SJCRH30 (cell line): ENCODE measurements at regions not wholly inside any gene's neighbourhood (a gene's known extent, or its start where the extent isn't known, plus 50 kb on each side); places are given as distances from the start of the nearest gene placed in this dataset.
"Not testable (repeated sequence)": the region's sequence is repeated elsewhere in the genome, so short reads cannot be mapped to it uniquely, and the experiment has no call there.

Source experiments
- DNase-seq, 2 experiments: peaks; one replicate each; pipeline ENCODE4 v3.0.0-alpha.2; 2015 to 2020
- H3K27ac ChIP-seq: fragments of 250-450 bp; sonication (Bioruptor Pico); 2 replicates; pipeline ENCODE4 v1.5.1; 2020; ENCODE audit warnings: mild to moderate bottlenecking, moderate library complexity
- H3K27me3 ChIP-seq: fragments of 250-450 bp; sonication (Bioruptor Pico); 2 replicates; pipeline ENCODE4 v1.5.1; 2020; ENCODE audit warnings: mild to moderate bottlenecking, moderate library complexity
- H3K36me3 ChIP-seq: fragments of 250-450 bp; sonication (Bioruptor Pico); 2 replicates; pipeline ENCODE4 v1.5.1; 2020; ENCODE audit warnings: mild to moderate bottlenecking, moderate library complexity
- H3K4me1 ChIP-seq: fragments of 250-450 bp; sonication (Bioruptor Pico); 2 replicates; pipeline ENCODE4 v1.5.1; 2020; ENCODE audit warnings: mild to moderate bottlenecking, moderate library complexity
- H3K4me3 ChIP-seq: fragments of 250-450 bp; sonication (Bioruptor Pico); 2 replicates; pipeline ENCODE4 v1.5.1; 2020; ENCODE audit warnings: mild to moderate bottlenecking, moderate library complexity
- H3K9me3 ChIP-seq: fragments of 250-450 bp; sonication (Bioruptor Pico); replicated peaks from 2 replicates; pipeline ENCODE4 v1.5.1; 2020; ENCODE audit warnings: mild to moderate bottlenecking, moderate library complexity

- no peak overlapping the region for H3K4me3 ChIP-seq
- peak in 1 of 2 experiments; percentile 13 for DNase-seq
- no peaks in the 10 kb centered on the region for H3K27me3 ChIP-seq
These were observed 166.5 kb upstream of the ATP11B start for GRCh38 chr3:182626484-182627467.

DNA sequence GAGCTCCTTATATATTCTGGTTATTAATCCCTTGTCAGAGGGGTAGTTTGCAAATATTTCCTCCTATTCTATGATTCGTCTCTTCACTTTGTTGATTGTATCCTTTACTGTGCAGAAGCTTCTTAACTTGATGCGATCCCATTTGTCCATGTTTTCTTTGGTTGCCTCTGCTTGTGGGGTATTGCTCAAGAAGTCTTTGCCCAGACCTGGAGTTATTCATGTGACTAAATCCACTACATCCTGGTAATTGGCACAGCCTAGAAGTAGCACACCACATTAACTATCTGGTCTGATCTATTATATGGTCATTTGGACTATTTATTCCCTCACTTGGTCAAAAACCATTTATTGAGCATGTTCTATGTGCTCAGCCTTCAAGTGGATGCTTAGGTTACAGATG, 164.8 kb upstream of the ATP11B start:
- Histone ChIP-seq H3K4me3 (no peak overlapping the region), H3K9me3 (no peaks in the 10 kb centered on the region), H3K27ac (no peak overlapping the region), H3K4me1 (no peaks in the 10 kb centered on the region), H3K27me3 (no peaks in the 10 kb centered on the region), H3K36me3 (no peaks in the 10 kb centered on the region)
- DNase-seq = no peak

More at GRCh38 chr3:182626484-182627467, 166.5 kb upstream of the ATP11B start:
- H3K36me3 ChIP-seq = no peaks in the 10 kb centered on the region
- H3K9me3 ChIP-seq = no peaks in the 10 kb centered on the region
- H3K4me1 ChIP-seq = no peaks in the 10 kb centered on the region
- no peak overlapping the region for H3K27ac ChIP-seq

DNA sequence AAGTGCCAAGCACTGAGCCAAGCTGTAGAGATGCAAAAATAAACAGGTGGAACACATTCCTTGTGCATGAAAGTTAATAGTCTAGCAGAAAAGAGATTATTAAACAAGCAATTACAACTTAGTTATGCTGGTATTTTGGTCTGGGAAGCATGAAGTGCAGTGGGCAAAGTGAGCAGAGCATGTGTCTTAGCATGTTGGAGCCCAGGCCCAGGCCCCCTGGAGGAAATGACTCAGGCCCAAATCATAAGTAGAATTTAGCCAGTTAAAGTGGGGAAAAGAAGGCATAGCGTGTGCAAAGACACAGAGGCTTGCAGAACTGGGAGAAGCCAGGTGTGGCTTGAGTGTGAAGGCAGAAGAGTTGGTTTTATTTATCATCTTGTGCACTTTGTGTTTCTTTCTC, 163.8 kb upstream of the ATP11B start:
- no peak overlapping the region for H3K27ac ChIP-seq
- H3K4me3 ChIP-seq = no peak overlapping the region
- no peaks in the 10 kb centered on the region for H3K9me3 ChIP-seq
- H3K4me1 ChIP-seq = no peaks in the 10 kb centered on the region
- DNase-seq = no peak
- H3K27me3 ChIP-seq = no peaks in the 10 kb centered on the region
- no peaks in the 10 kb centered on the region for H3K36me3 ChIP-seq

DNA sequence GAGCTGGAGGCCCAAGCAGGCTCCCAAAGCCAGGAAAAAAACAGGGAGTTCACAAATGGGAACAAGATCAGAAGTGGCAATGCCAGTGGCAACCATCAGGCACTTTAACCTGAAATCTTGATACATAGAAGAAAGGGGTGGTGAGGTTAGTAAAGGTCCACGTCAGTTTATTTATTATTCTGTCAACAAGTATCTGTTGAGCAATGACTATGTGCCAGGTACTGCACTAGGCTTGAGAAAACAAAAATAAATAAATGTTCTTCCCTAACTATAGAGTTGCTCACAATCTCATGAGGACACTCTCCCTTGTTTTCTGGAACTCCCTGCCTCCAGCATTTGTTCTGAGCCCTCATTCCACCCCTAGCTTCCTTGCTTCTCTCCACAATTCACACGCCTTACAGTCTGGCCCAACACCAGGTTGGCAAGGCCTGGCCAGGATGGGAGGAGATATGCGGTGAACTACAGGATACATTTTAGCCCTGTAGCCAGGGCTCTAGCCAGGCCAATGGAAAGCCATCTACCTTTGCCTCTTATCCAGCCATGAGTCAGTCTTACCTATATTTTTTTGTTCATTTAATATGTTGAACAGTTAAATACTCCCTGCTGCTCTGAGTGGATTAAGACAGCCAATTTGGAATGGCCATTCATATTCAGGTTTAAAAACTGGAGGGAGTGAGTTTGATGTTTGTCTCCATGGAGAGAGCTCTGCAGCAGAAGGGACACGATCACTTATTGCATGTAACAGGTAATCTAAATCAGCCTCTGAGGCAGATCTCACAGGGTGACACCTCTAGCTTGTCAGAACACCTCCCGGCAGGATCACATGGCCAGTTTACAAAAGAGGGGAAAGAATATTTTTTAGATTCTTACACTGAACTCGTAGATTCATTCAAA, 161.9 kb upstream of the ATP11B start:
- DNase-seq = no peak
- Histone ChIP-seq H3K4me3 (no peak overlapping the region), H3K9me3 (no peaks in the 10 kb centered on the region), H3K36me3 (no peaks in the 10 kb centered on the region), H3K27me3 (no peaks in the 10 kb centered on the region), H3K27ac (no peak overlapping the region), H3K4me1 (no peaks in the 10 kb centered on the region)

DNA sequence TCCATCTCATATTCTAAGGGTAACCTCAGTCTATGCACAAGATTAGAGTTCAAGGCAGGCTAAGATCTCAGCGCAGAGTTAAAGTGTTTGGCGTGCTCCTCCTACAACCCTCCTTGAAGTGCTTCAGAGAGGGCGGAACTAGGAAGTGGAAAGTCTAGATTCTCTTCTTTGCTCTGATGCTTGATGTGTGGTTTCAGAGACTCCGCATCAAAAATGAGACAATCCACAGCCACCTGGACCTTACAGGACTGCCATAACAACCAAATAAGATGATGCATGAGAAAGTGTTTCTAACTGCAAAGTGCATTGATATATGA, 161.3 kb upstream of the ATP11B start:
- no peak for DNase-seq
- no peak overlapping the region for H3K27ac ChIP-seq
- no peaks in the 10 kb centered on the region for H3K27me3 ChIP-seq
- H3K4me3 ChIP-seq = no peak overlapping the region
- H3K9me3 ChIP-seq = no peaks in the 10 kb centered on the region
- H3K4me1 ChIP-seq = no peaks in the 10 kb centered on the region
- H3K36me3 ChIP-seq = no peaks in the 10 kb centered on the region

- no peak for DNase-seq
- Histone ChIP-seq H3K4me3 (no peak overlapping the region), H3K27ac (no peak overlapping the region), H3K36me3 (no peaks in the 10 kb centered on the region), H3K27me3 (no peaks in the 10 kb centered on the region), H3K9me3 (no peaks in the 10 kb centered on the region), H3K4me1 (no peaks in the 10 kb centered on the region)
These were observed 160.1 kb upstream of the ATP11B start for GRCh38 chr3:182633186-182633585.

DNA sequence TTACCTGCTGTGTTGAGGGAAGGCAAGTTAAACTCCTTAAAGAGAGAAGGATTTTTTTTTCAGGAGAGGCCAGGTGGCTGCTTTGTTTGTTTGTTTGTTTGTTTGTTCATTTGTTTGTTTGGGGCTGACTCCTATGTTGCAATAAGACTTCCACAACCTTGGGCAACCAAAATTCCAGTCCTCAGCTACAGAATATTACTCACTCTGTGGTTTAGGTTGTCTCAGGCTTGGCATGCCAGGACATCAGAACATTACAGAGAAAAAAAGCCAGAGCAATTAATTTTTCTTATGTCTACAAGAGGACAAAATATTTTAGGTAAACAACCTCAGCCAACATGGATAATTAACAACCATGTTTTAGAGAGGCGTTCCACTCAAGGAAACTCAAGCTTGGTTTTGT, 156.7 kb upstream of the ATP11B start:
- DNase-seq = no peak
- H3K27ac ChIP-seq = no peak overlapping the region

DNA sequence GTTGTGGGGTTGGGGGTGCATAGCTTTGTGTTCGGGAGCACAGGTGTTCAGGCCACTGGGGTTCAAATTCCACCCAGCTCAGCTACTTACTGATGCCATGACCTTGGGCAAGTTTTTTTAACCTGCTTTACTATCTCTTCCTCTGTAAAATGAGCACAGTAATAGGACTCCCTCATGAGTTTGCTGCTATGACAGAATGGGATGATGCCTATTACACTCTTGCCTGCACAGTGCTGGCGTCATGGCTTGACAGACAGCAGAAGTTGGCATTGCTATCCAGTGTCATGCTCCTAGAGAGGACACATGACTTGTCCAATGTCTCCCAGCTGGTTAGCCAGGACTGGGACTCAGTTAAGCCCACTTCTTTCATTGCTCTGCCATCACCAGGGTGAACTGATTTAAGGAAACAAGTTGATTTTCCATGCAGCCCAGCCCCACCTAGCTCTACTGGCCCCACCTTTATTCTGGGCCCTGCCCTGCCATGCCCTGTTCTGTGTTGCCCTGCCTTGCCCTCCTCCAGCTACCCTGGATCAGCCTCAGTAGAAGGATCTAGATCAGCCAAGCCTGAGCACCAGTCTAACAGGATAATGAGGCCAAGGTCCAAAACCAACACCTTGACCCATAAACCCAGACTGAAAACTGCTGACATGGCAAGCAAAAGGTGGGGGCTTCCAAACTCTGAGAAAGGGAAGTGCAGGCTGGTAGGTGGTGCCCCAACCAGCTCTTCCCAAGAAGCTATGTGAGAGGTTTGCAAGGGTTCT, 155.8 kb upstream of the ATP11B start:
- H3K27me3 ChIP-seq = no peaks in the 10 kb centered on the region
- H3K4me1 ChIP-seq = no peaks in the 10 kb centered on the region
- no peak overlapping the region for H3K4me3 ChIP-seq
- no peak for DNase-seq
- H3K27ac ChIP-seq = no peak overlapping the region
- H3K36me3 ChIP-seq = no peaks in the 10 kb centered on the region
- H3K9me3 ChIP-seq = no peaks in the 10 kb centered on the region

More for the DNA sequence above, 156.7 kb upstream of the ATP11B start:
- H3K36me3 ChIP-seq = no peaks in the 10 kb centered on the region
- no peaks in the 10 kb centered on the region for H3K4me1 ChIP-seq
- no peaks in the 10 kb centered on the region for H3K27me3 ChIP-seq
- H3K9me3 ChIP-seq = no peaks in the 10 kb centered on the region
- no peak overlapping the region for H3K4me3 ChIP-seq

- no peaks in the 10 kb centered on the region for H3K4me1 ChIP-seq
- no peak overlapping the region for H3K4me3 ChIP-seq
- no peak overlapping the region for H3K27ac ChIP-seq
- peaks cover 3% of the 10 kb centered on the region; the same call in 1 of the 2 replicates for H3K27me3 ChIP-seq
- H3K36me3 ChIP-seq = no peaks in the 10 kb centered on the region
- no peaks in the 10 kb centered on the region for H3K9me3 ChIP-seq
- DNase-seq = no peak
These were observed 149.3 kb upstream of the ATP11B start for GRCh38 chr3:182644013-182644412.

- no peaks in the 10 kb centered on the region for H3K36me3 ChIP-seq
- no peak overlapping the region for H3K4me3 ChIP-seq
- no peak for DNase-seq
- H3K27me3 ChIP-seq = peaks cover 3% of the 10 kb centered on the region; the same call in 1 of the 2 replicates
- no peaks in the 10 kb centered on the region for H3K9me3 ChIP-seq
- H3K4me1 ChIP-seq = no peaks in the 10 kb centered on the region
- H3K27ac ChIP-seq = no peak overlapping the region
These were observed 148.4 kb upstream of the ATP11B start for GRCh38 chr3:182644790-182645433.

GRCh38 chr3:182650568-182651128, 142.7 kb upstream of the ATP11B start:
- no peaks in the 10 kb centered on the region for H3K36me3 ChIP-seq
- no peaks in the 10 kb centered on the region for H3K4me1 ChIP-seq
- H3K27me3 ChIP-seq = no peaks in the 10 kb centered on the region
- H3K27ac ChIP-seq = no peak overlapping the region
- DNase-seq = no peak
- H3K4me3 ChIP-seq = no peak overlapping the region
- H3K9me3 ChIP-seq = no peaks in the 10 kb centered on the region

GRCh38 chr3:182651461-182651860, 141.8 kb upstream of the ATP11B start:
- no peaks in the 10 kb centered on the region for H3K36me3 ChIP-seq
- no peaks in the 10 kb centered on the region for H3K27me3 ChIP-seq
- H3K27ac ChIP-seq = no peak overlapping the region
- no peak overlapping the region for H3K4me3 ChIP-seq
- no peaks in the 10 kb centered on the region for H3K9me3 ChIP-seq
- no peaks in the 10 kb centered on the region for H3K4me1 ChIP-seq
- no peak for DNase-seq

- not testable (repeated sequence) for H3K9me3 ChIP-seq, H3K4me3 ChIP-seq, H3K4me1 ChIP-seq, H3K27ac ChIP-seq, H3K36me3 ChIP-seq, H3K27me3 ChIP-seq, DNase-seq
These were observed 140.2 kb upstream of the ATP11B start for GRCh38 chr3:182653065-182653464.

DNA sequence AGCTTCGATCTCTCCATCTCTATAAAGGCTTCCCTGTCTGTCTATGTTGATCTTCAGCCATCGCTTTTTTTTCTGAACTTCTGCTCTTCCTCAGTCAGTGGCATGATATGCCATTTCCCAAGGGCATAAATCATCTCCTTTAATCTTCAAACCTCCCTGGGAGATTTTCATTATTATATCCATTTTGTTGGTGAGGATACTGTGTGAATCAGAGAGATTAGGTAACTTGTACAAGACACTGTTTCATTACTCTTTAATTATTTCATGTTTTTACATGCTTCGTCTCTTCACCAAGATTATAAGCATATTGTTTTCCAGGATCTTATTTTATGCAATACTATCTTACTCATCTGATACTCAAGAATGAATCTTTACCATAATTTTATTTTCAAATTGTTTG, 124.8 kb upstream of the ATP11B start:
- DNase-seq = no peak
- H3K4me1 ChIP-seq = no peaks in the 10 kb centered on the region
- H3K9me3 ChIP-seq = no peaks in the 10 kb centered on the region
- H3K36me3 ChIP-seq = no peaks in the 10 kb centered on the region
- H3K27ac ChIP-seq = no peak overlapping the region
- H3K27me3 ChIP-seq = no peaks in the 10 kb centered on the region
- no peak overlapping the region for H3K4me3 ChIP-seq
